ENCODE measurements at regions not wholly inside any gene's neighbourhood (a gene's known extent, or its start where the extent isn't known, plus 50 kb on each side); places are given as distances from the start of the nearest gene placed in this dataset.
"Not testable (repeated sequence)": the region's sequence is repeated elsewhere in the genome, so short reads cannot be mapped to it uniquely, and the experiment has no call there.

GRCh38 chr20:46785958-46786357 lies 76.5 kb downstream of the SLC2A10 start:
- Mint-ChIP-seq H3K4me1 (peaks cover 5% of the 10 kb centered on the region; the same call in 1 of the 2 replicates), H3K9me3 (no peaks in the 10 kb centered on the region), H3K27me3 (ENCODE audit: low read depth) (no peaks in the 10 kb centered on the region), H3K27ac (no peak overlapping the region), H3K4me3 (no peak overlapping the region), H3K36me3 (no peaks in the 10 kb centered on the region)
- DNase-seq (ENCODE audit: low spot score) (no peak), ATAC-seq (no peak)
- ChIA-PET POLR2A (no interaction called here), CTCF (interaction anchor here (1.1 kb wide), 2 partner anchors 34 to 385 kb away, joined by 3 read pairs; no protein-coding TSS in a partner anchor)
- TF ChIP-seq CDX4 (CRISPR knock-in tag; IDR thresholded peaks at IDR 0.05; ENCODE audit: borderline replicate concordance): no peak
- TF ChIP-seq SP1 (CRISPR knock-in tag; conservative IDR thresholded peaks at IDR 0.05): no peak
- no peak for TF ChIP-seq ZNF263 (CRISPR knock-in tag; IDR thresholded peaks at IDR 0.05; ENCODE audit: low read depth)
- TF ChIP-seq OVOL2 (CRISPR knock-in tag; IDR thresholded peaks at IDR 0.05; ENCODE audit: borderline replicate concordance): no peak
- no peak for TF ChIP-seq SOX15 (CRISPR knock-in tag; IDR thresholded peaks at IDR 0.05)
- no peak for TF ChIP-seq SMAD3 (CRISPR knock-in tag; IDR thresholded peaks at IDR 0.05; ENCODE audit: borderline replicate concordance)
- no peak for TF ChIP-seq NFYB (CRISPR knock-in tag; conservative IDR thresholded peaks at IDR 0.05; ENCODE audit: low read depth)
- no peak for TF ChIP-seq NR2C2 (CRISPR knock-in tag; IDR thresholded peaks at IDR 0.05)
- TF ChIP-seq NR1H2 (CRISPR knock-in tag; IDR thresholded peaks at IDR 0.05): no peak
- no peak for TF ChIP-seq ZNF423 (CRISPR knock-in tag; IDR thresholded peaks at IDR 0.05)

- TF ChIP-seq NR2C2 (CRISPR knock-in tag; IDR thresholded peaks at IDR 0.05) (no peak), RORB (CRISPR knock-in tag; IDR thresholded peaks at IDR 0.05) (no peak), ATF6 (CRISPR knock-in tag; IDR thresholded peaks at IDR 0.05) (no peak), NFYB (CRISPR knock-in tag; conservative IDR thresholded peaks at IDR 0.05; ENCODE audit: low read depth) (no peak)
- H3K4me3 Mint-ChIP-seq: no peak overlapping the region
Observed at GRCh38 chr20:46786566-46786965, 77.1 kb downstream of the SLC2A10 start.

GRCh38 chr20:46787991-46788762 lies 78.7 kb downstream of the SLC2A10 start:
- no peak overlapping the region for H3K27ac Mint-ChIP-seq
- peaks cover 11% of the 10 kb centered on the region for H3K4me1 Mint-ChIP-seq
- no peak overlapping the region for H3K4me3 Mint-ChIP-seq
- ATAC-seq (no peak), DNase-seq (ENCODE audit: low spot score) (no peak)
- TF ChIP-seq NFE2L1 (CRISPR knock-in tag; IDR thresholded peaks at IDR 0.05) (no peak), ZNF281 (CRISPR knock-in tag; IDR thresholded peaks at IDR 0.05) (no peak), USF2 (CRISPR knock-in tag; IDR thresholded peaks at IDR 0.05) (no peak)
- H3K27me3 Mint-ChIP-seq (ENCODE audit: low read depth): no peaks in the 10 kb centered on the region
- no peaks in the 10 kb centered on the region for H3K9me3 Mint-ChIP-seq
- CTCF ChIA-PET: no interaction called here
- POLR2A ChIA-PET: no interaction called here
- H3K36me3 Mint-ChIP-seq: no peaks in the 10 kb centered on the region

More at GRCh38 chr20:46786566-46786965, 77.1 kb downstream of the SLC2A10 start:
- ATAC-seq: no peak
- CTCF ChIA-PET: no interaction called here
- no peak for DNase-seq (ENCODE audit: low spot score)
- Mint-ChIP-seq H3K9me3 (no peaks in the 10 kb centered on the region), H3K27ac (no peak overlapping the region), H3K36me3 (no peaks in the 10 kb centered on the region), H3K27me3 (ENCODE audit: low read depth) (no peaks in the 10 kb centered on the region), H3K4me1 (peaks cover 5% of the 10 kb centered on the region; the same call in 1 of the 2 replicates)
- POLR2A ChIA-PET: no interaction called here

- POLR2A ChIA-PET; H3K27ac Mint-ChIP-seq; H3K36me3 Mint-ChIP-seq; CTCF ChIA-PET; DNase-seq (ENCODE audit: low spot score); ATAC-seq; H3K27me3 Mint-ChIP-seq (ENCODE audit: low read depth); H3K4me3 Mint-ChIP-seq; H3K9me3 Mint-ChIP-seq: not testable (repeated sequence)
- H3K4me1 Mint-ChIP-seq: peaks cover 11% of the 10 kb centered on the region
Observed at GRCh38 chr20:46788763-46789091, 79.3 kb downstream of the SLC2A10 start.
